ENCODE measurements at regions not wholly inside any gene's neighbourhood (a gene's known extent, or its start where the extent isn't known, plus 50 kb on each side); places are given as distances from the start of the nearest gene placed in this dataset.

GRCh38 chrX:97828471-97828870 is 944.8 kb downstream of the RPA4 start:
- no peaks in the 10 kb centered on the region for H3K4me1 ChIP-seq (ENCODE audit: control insufficient read depth in 2 of 2, insufficient read depth in 2 of 2, low read length in 2 of 2)
- H3K36me3 ChIP-seq (ENCODE audit: control insufficient read depth in 2 of 2, insufficient read depth in 2 of 2, low read length in 2 of 2) = no peaks in the 10 kb centered on the region
- H3K27ac ChIP-seq (ENCODE audit: low read depth in 2 of 2, low read length in 2 of 2) = no peak overlapping the region
- H3K9ac ChIP-seq (ENCODE audit: low read depth in 1 of 2, low read length in 2 of 2) = no peak overlapping the region
- H3K27me3 ChIP-seq (ENCODE audit: control insufficient read depth in 2 of 2, insufficient read depth in 2 of 2, low read length in 2 of 2) = no peaks in the 10 kb centered on the region
- H3K4me3 ChIP-seq (ENCODE audit: low read length in 2 of 2) = no peak overlapping the region
- no peaks in the 10 kb centered on the region for H3K9me3 ChIP-seq (ENCODE audit: control insufficient read depth in 2 of 2, low read length in 2 of 2)

GRCh38 chrX:97835969-97836368 is 952.3 kb downstream of the RPA4 start:
- no peaks in the 10 kb centered on the region for H3K36me3 ChIP-seq (ENCODE audit: control insufficient read depth in 2 of 2, insufficient read depth in 2 of 2, low read length in 2 of 2)
- no peaks in the 10 kb centered on the region for H3K4me1 ChIP-seq (ENCODE audit: control insufficient read depth in 2 of 2, insufficient read depth in 2 of 2, low read length in 2 of 2)
- no peak overlapping the region for H3K27ac ChIP-seq (ENCODE audit: low read depth in 2 of 2, low read length in 2 of 2)
- no peak overlapping the region for H3K4me3 ChIP-seq (ENCODE audit: low read length in 2 of 2)
- no peaks in the 10 kb centered on the region for H3K9me3 ChIP-seq (ENCODE audit: control insufficient read depth in 2 of 2, low read length in 2 of 2)
- H3K9ac ChIP-seq (ENCODE audit: low read depth in 1 of 2, low read length in 2 of 2) = no peak overlapping the region
- H3K27me3 ChIP-seq (ENCODE audit: control insufficient read depth in 2 of 2, insufficient read depth in 2 of 2, low read length in 2 of 2) = no peaks in the 10 kb centered on the region

GRCh38 chrX:97841544-97842179 is 958.0 kb downstream of the RPA4 start:
- no peaks in the 10 kb centered on the region for H3K4me1 ChIP-seq (ENCODE audit: control insufficient read depth in 2 of 2, insufficient read depth in 2 of 2, low read length in 2 of 2)
- no peaks in the 10 kb centered on the region for H3K36me3 ChIP-seq (ENCODE audit: control insufficient read depth in 2 of 2, insufficient read depth in 2 of 2, low read length in 2 of 2)
- H3K27ac ChIP-seq (ENCODE audit: low read depth in 2 of 2, low read length in 2 of 2) = no peak overlapping the region
- H3K27me3 ChIP-seq (ENCODE audit: control insufficient read depth in 2 of 2, insufficient read depth in 2 of 2, low read length in 2 of 2) = no peaks in the 10 kb centered on the region
- no peak overlapping the region for H3K9ac ChIP-seq (ENCODE audit: low read depth in 1 of 2, low read length in 2 of 2)
- H3K4me3 ChIP-seq (ENCODE audit: low read length in 2 of 2) = no peak overlapping the region
- H3K9me3 ChIP-seq (ENCODE audit: control insufficient read depth in 2 of 2, low read length in 2 of 2) = no peaks in the 10 kb centered on the region

- Histone ChIP-seq H3K36me3 (ENCODE audit: control insufficient read depth in 2 of 2, insufficient read depth in 2 of 2, low read length in 2 of 2) (no peaks in the 10 kb centered on the region), H3K27me3 (ENCODE audit: control insufficient read depth in 2 of 2, insufficient read depth in 2 of 2, low read length in 2 of 2) (no peaks in the 10 kb centered on the region), H3K9ac (ENCODE audit: low read depth in 1 of 2, low read length in 2 of 2) (no peak overlapping the region)
Measured at GRCh38 chrX:97842468-97843199, 958.9 kb downstream of the RPA4 start.

GRCh38 chrX:97843200-97843811 is 959.6 kb downstream of the RPA4 start:
- Histone ChIP-seq H3K27me3 (ENCODE audit: control insufficient read depth in 2 of 2, insufficient read depth in 2 of 2, low read length in 2 of 2) (no peaks in the 10 kb centered on the region), H3K4me1 (ENCODE audit: control insufficient read depth in 2 of 2, insufficient read depth in 2 of 2, low read length in 2 of 2) (no peaks in the 10 kb centered on the region), H3K9ac (ENCODE audit: low read depth in 1 of 2, low read length in 2 of 2) (no peak overlapping the region), H3K4me3 (ENCODE audit: low read length in 2 of 2) (no peak overlapping the region), H3K36me3 (ENCODE audit: control insufficient read depth in 2 of 2, insufficient read depth in 2 of 2, low read length in 2 of 2) (no peaks in the 10 kb centered on the region), H3K9me3 (ENCODE audit: control insufficient read depth in 2 of 2, low read length in 2 of 2) (no peaks in the 10 kb centered on the region), H3K27ac (ENCODE audit: low read depth in 2 of 2, low read length in 2 of 2) (no peak overlapping the region)

More at GRCh38 chrX:97842468-97843199, 958.9 kb downstream of the RPA4 start:
- H3K4me1 ChIP-seq (ENCODE audit: control insufficient read depth in 2 of 2, insufficient read depth in 2 of 2, low read length in 2 of 2) = no peaks in the 10 kb centered on the region
- H3K27ac ChIP-seq (ENCODE audit: low read depth in 2 of 2, low read length in 2 of 2) = no peak overlapping the region
- H3K9me3 ChIP-seq (ENCODE audit: control insufficient read depth in 2 of 2, low read length in 2 of 2) = no peaks in the 10 kb centered on the region
- H3K4me3 ChIP-seq (ENCODE audit: low read length in 2 of 2) = no peak overlapping the region

- Histone ChIP-seq H3K4me3 (ENCODE audit: low read length in 2 of 2) (no peak overlapping the region), H3K36me3 (ENCODE audit: control insufficient read depth in 2 of 2, insufficient read depth in 2 of 2, low read length in 2 of 2) (no peaks in the 10 kb centered on the region), H3K9ac (ENCODE audit: low read depth in 1 of 2, low read length in 2 of 2) (no peak overlapping the region), H3K27ac (ENCODE audit: low read depth in 2 of 2, low read length in 2 of 2) (no peak overlapping the region), H3K4me1 (ENCODE audit: control insufficient read depth in 2 of 2, insufficient read depth in 2 of 2, low read length in 2 of 2) (no peaks in the 10 kb centered on the region), H3K27me3 (ENCODE audit: control insufficient read depth in 2 of 2, insufficient read depth in 2 of 2, low read length in 2 of 2) (no peaks in the 10 kb centered on the region), H3K9me3 (ENCODE audit: control insufficient read depth in 2 of 2, low read length in 2 of 2) (no peaks in the 10 kb centered on the region)
Measured at GRCh38 chrX:97844161-97844560, 960.5 kb downstream of the RPA4 start.

GRCh38 chrX:97844943-97845342 is 961.2 kb downstream of the RPA4 start:
- H3K4me1 ChIP-seq (ENCODE audit: control insufficient read depth in 2 of 2, insufficient read depth in 2 of 2, low read length in 2 of 2) = no peaks in the 10 kb centered on the region
- H3K4me3 ChIP-seq (ENCODE audit: low read length in 2 of 2) = no peak overlapping the region
- no peaks in the 10 kb centered on the region for H3K36me3 ChIP-seq (ENCODE audit: control insufficient read depth in 2 of 2, insufficient read depth in 2 of 2, low read length in 2 of 2)
- H3K9ac ChIP-seq (ENCODE audit: low read depth in 1 of 2, low read length in 2 of 2) = no peak overlapping the region
- H3K27me3 ChIP-seq (ENCODE audit: control insufficient read depth in 2 of 2, insufficient read depth in 2 of 2, low read length in 2 of 2) = no peaks in the 10 kb centered on the region
- no peak overlapping the region for H3K27ac ChIP-seq (ENCODE audit: low read depth in 2 of 2, low read length in 2 of 2)
- no peaks in the 10 kb centered on the region for H3K9me3 ChIP-seq (ENCODE audit: control insufficient read depth in 2 of 2, low read length in 2 of 2)

GRCh38 chrX:97845451-97845850 is 961.7 kb downstream of the RPA4 start:
- Histone ChIP-seq H3K4me3 (ENCODE audit: low read length in 2 of 2) (no peak overlapping the region), H3K9me3 (ENCODE audit: control insufficient read depth in 2 of 2, low read length in 2 of 2) (no peaks in the 10 kb centered on the region), H3K9ac (ENCODE audit: low read depth in 1 of 2, low read length in 2 of 2) (no peak overlapping the region), H3K4me1 (ENCODE audit: control insufficient read depth in 2 of 2, insufficient read depth in 2 of 2, low read length in 2 of 2) (no peaks in the 10 kb centered on the region), H3K27ac (ENCODE audit: low read depth in 2 of 2, low read length in 2 of 2) (no peak overlapping the region), H3K36me3 (ENCODE audit: control insufficient read depth in 2 of 2, insufficient read depth in 2 of 2, low read length in 2 of 2) (no peaks in the 10 kb centered on the region), H3K27me3 (ENCODE audit: control insufficient read depth in 2 of 2, insufficient read depth in 2 of 2, low read length in 2 of 2) (no peaks in the 10 kb centered on the region)

GRCh38 chrX:97846228-97846627 is 962.5 kb downstream of the RPA4 start:
- Histone ChIP-seq H3K4me3 (ENCODE audit: low read length in 2 of 2) (no peak overlapping the region), H3K27me3 (ENCODE audit: control insufficient read depth in 2 of 2, insufficient read depth in 2 of 2, low read length in 2 of 2) (no peaks in the 10 kb centered on the region), H3K27ac (ENCODE audit: low read depth in 2 of 2, low read length in 2 of 2) (no peak overlapping the region), H3K9ac (ENCODE audit: low read depth in 1 of 2, low read length in 2 of 2) (no peak overlapping the region), H3K36me3 (ENCODE audit: control insufficient read depth in 2 of 2, insufficient read depth in 2 of 2, low read length in 2 of 2) (no peaks in the 10 kb centered on the region), H3K4me1 (ENCODE audit: control insufficient read depth in 2 of 2, insufficient read depth in 2 of 2, low read length in 2 of 2) (no peaks in the 10 kb centered on the region), H3K9me3 (ENCODE audit: control insufficient read depth in 2 of 2, low read length in 2 of 2) (no peaks in the 10 kb centered on the region)

GRCh38 chrX:97846718-97847237 is 963.1 kb downstream of the RPA4 start:
- Histone ChIP-seq H3K4me3 (ENCODE audit: low read length in 2 of 2) (no peak overlapping the region), H3K36me3 (ENCODE audit: control insufficient read depth in 2 of 2, insufficient read depth in 2 of 2, low read length in 2 of 2) (no peaks in the 10 kb centered on the region), H3K27me3 (ENCODE audit: control insufficient read depth in 2 of 2, insufficient read depth in 2 of 2, low read length in 2 of 2) (no peaks in the 10 kb centered on the region), H3K27ac (ENCODE audit: low read depth in 2 of 2, low read length in 2 of 2) (no peak overlapping the region), H3K9me3 (ENCODE audit: control insufficient read depth in 2 of 2, low read length in 2 of 2) (no peaks in the 10 kb centered on the region), H3K9ac (ENCODE audit: low read depth in 1 of 2, low read length in 2 of 2) (no peak overlapping the region), H3K4me1 (ENCODE audit: control insufficient read depth in 2 of 2, insufficient read depth in 2 of 2, low read length in 2 of 2) (no peaks in the 10 kb centered on the region)

Data from mucosa of rectum (tissue), 2 donors.